ENCODE measurements at regions not wholly inside any gene's neighbourhood (a gene's known extent, or its start where the extent isn't known, plus 50 kb on each side); places are given as distances from the start of the nearest gene placed in this dataset.

- in situ Hi-C loops (cut with HindIII; ENCODE audit: low sequenced_read_pairs), result loop anchor here (10.0 kb wide), 1 partner anchor 60 kb away; the partner anchor contains the start of gene AATF
Observed at GRCh38 chr17:36884495-36885152, 52.7 kb upstream of the LHX1 start.

- in situ Hi-C loops (cut with HindIII; ENCODE audit: low sequenced_read_pairs), result loop anchor here (10.0 kb wide), 1 partner anchor 60 kb away; the partner anchor contains the start of gene AATF
Observed at GRCh38 chr17:36885153-36885735, 52.0 kb upstream of the LHX1 start.

- in situ Hi-C loops (cut with HindIII; ENCODE audit: low sequenced_read_pairs), result loop anchor here (10.0 kb wide), 1 partner anchor 59 kb away; the partner anchor contains the start of gene AATF
Observed at GRCh38 chr17:36885771-36886377, 51.4 kb upstream of the LHX1 start.

Data from DLD1 (cell line).